ENCODE measurements at regions not wholly inside any gene's neighbourhood (a gene's known extent, or its start where the extent isn't known, plus 50 kb on each side); places are given as distances from the start of the nearest gene placed in this dataset.

GRCh38 chr12:68469113-68469512 is 137.0 kb upstream of the MDM1 start:
- TF ChIP-seq ZNF274 (IDR thresholded peaks at IDR 0.05; ENCODE audit: low read depth, low read length), result no peak
- TF ChIP-seq CTCF (IDR thresholded peaks at IDR 0.05 in 2 of 3, conservative IDR thresholded peaks at IDR 0.05 in 1 of 3; ENCODE audit: borderline replicate concordance in 1 of 3, insufficient read depth in 1 of 3, low read depth in 2 of 3, low read length in 2 of 3), result no peak
- no peak for TF ChIP-seq CEBPB (IDR thresholded peaks at IDR 0.05; ENCODE audit: low read depth)
- no peak for TF ChIP-seq TCF7L2 (IDR thresholded peaks at IDR 0.05; ENCODE audit: borderline replicate concordance, extremely low read depth, insufficient read depth, insufficient read length)
- TF ChIP-seq EZH2 (IDR thresholded peaks at IDR 0.05), result no peak
- TF ChIP-seq RAD21 (IDR thresholded peaks at IDR 0.05; ENCODE audit: low read depth), result no peak
- TF ChIP-seq POLR2AphosphoS5 (IDR thresholded peaks at IDR 0.05; ENCODE audit: low read depth, low read length), result no peak
- no peak for TF ChIP-seq JUND (IDR thresholded peaks at IDR 0.05)
- TF ChIP-seq POLR2A (IDR thresholded peaks at IDR 0.05; ENCODE audit: borderline replicate concordance, extremely low read depth, insufficient read depth, insufficient read length), result no peak
- no peak for TF ChIP-seq SIN3A (IDR thresholded peaks at IDR 0.05; ENCODE audit: low read depth)
- TF ChIP-seq ATF3 (IDR thresholded peaks at IDR 0.05), result no peak
- no peak for TF ChIP-seq YY1 (IDR thresholded peaks at IDR 0.05; ENCODE audit: extremely low read depth, insufficient replicate concordance, low read depth, low read length)
